ENCODE measurements at regions not wholly inside any gene's neighbourhood (a gene's known extent, or its start where the extent isn't known, plus 50 kb on each side); places are given as distances from the start of the nearest gene placed in this dataset.

DNA sequence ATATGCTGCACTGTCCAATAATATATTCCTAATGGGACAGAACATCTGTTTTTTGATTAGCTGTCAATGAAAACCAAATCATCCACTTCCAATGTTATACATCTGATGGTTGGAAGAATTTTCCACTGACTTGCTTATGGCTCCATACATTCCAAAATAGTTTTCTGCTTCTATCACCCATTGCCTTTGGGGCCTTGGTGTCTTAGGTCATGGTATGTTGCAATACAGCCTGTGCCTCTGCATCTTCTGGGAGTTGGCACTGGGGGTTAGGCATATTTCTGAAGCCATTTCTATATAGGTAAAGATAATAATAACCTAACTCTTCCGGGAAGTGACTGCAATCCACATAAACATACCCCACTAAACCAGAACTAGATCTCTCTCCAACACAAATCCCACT lies 53.2 kb upstream of the NR3C2 start:
- TF ChIP-seq, protein P1, sequence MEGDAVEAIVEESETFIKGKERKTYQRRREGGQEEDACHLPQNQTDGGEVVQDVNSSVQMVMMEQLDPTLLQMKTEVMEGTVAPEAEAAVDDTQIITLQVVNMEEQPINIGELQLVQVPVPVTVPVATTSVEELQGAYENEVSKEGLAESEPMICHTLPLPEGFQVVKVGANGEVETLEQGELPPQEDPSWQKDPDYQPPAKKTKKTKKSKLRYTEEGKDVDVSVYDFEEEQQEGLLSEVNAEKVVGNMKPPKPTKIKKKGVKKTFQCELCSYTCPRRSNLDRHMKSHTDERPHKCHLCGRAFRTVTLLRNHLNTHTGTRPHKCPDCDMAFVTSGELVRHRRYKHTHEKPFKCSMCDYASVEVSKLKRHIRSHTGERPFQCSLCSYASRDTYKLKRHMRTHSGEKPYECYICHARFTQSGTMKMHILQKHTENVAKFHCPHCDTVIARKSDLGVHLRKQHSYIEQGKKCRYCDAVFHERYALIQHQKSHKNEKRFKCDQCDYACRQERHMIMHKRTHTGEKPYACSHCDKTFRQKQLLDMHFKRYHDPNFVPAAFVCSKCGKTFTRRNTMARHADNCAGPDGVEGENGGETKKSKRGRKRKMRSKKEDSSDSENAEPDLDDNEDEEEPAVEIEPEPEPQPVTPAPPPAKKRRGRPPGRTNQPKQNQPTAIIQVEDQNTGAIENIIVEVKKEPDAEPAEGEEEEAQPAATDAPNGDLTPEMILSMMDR (IDR thresholded peaks at IDR 0.05), result no peak
- TF ChIP-seq POLR2A (IDR thresholded peaks at IDR 0.05), result no peak

Measured in vagina (tissue), 2 donors.